ENCODE measurements at regions not wholly inside any gene's neighbourhood (a gene's known extent, or its start where the extent isn't known, plus 50 kb on each side); places are given as distances from the start of the nearest gene placed in this dataset.

GRCh38 chr3:139281522-139282196, 62.2 kb upstream of the MRPS22 start:
- TF ChIP-seq CTCF (IDR thresholded peaks at IDR 0.05) (no peak), EZH2 (IDR thresholded peaks at IDR 0.05) (no peak)

Data from neural progenitor cell (in vitro differentiated cells).